ENCODE measurements at regions not wholly inside any gene's neighbourhood (a gene's known extent, or its start where the extent isn't known, plus 50 kb on each side); places are given as distances from the start of the nearest gene placed in this dataset.

- TF ChIP-seq ZBTB26 (tag by site-specific recombination; optimal IDR thresholded peaks at IDR 0.05) = no peak
- no peak for TF ChIP-seq CTCF (tag by site-specific recombination; IDR thresholded peaks at IDR 0.05)
Measured at GRCh38 chr10:126723226-126723625, 52.7 kb upstream of the C10orf90 start.
